Kidney epithelial cell (primary cell): ENCODE measurements at regions not wholly inside any gene's neighbourhood (a gene's known extent, or its start where the extent isn't known, plus 50 kb on each side); places are given as distances from the start of the nearest gene placed in this dataset.

Experiments
- DNase-seq: peaks from one replicate; pipeline ENCODE4 v3.0.0-alpha.2; 2010; ENCODE audit warnings: low read depth
- H3K27me3 ChIP-seq: 2 replicates; pipeline ENCODE4 v1.6.0; 2011; ENCODE audit warnings: low read length; ENCODE audit not compliant: control insufficient read depth, insufficient read depth
- H3K36me3 ChIP-seq: 2 replicates; pipeline ENCODE4 v1.5.1; 2011; ENCODE audit warnings: low read length; ENCODE audit not compliant: control insufficient read depth, insufficient read depth
- H3K4me3 ChIP-seq: 2 replicates; pipeline ENCODE4 v1.5.1; 2011; ENCODE audit warnings: low read depth, mild to moderate bottlenecking, control low read depth, low read length
- TF ChIP-seq, protein P1 (sequence below): IDR thresholded peaks from 2 replicates; pipeline ENCODE4 v1.5.1; 2011; ENCODE audit warnings: mild to moderate bottlenecking, moderate library complexity, low read length, control low read depth, inconsistent platforms; ENCODE audit not compliant: insufficient read depth, poor library complexity, severe bottlenecking

- no peaks in the 10 kb centered on the region for H3K27me3 ChIP-seq
- TF ChIP-seq, protein P1, sequence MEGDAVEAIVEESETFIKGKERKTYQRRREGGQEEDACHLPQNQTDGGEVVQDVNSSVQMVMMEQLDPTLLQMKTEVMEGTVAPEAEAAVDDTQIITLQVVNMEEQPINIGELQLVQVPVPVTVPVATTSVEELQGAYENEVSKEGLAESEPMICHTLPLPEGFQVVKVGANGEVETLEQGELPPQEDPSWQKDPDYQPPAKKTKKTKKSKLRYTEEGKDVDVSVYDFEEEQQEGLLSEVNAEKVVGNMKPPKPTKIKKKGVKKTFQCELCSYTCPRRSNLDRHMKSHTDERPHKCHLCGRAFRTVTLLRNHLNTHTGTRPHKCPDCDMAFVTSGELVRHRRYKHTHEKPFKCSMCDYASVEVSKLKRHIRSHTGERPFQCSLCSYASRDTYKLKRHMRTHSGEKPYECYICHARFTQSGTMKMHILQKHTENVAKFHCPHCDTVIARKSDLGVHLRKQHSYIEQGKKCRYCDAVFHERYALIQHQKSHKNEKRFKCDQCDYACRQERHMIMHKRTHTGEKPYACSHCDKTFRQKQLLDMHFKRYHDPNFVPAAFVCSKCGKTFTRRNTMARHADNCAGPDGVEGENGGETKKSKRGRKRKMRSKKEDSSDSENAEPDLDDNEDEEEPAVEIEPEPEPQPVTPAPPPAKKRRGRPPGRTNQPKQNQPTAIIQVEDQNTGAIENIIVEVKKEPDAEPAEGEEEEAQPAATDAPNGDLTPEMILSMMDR = no peak
- no peak overlapping the region for H3K4me3 ChIP-seq
- no peak for DNase-seq
- H3K36me3 ChIP-seq = no peaks in the 10 kb centered on the region
Measured at GRCh38 chr11:119551420-119552105, 128.6 kb upstream of the THY1 start.

DNA sequence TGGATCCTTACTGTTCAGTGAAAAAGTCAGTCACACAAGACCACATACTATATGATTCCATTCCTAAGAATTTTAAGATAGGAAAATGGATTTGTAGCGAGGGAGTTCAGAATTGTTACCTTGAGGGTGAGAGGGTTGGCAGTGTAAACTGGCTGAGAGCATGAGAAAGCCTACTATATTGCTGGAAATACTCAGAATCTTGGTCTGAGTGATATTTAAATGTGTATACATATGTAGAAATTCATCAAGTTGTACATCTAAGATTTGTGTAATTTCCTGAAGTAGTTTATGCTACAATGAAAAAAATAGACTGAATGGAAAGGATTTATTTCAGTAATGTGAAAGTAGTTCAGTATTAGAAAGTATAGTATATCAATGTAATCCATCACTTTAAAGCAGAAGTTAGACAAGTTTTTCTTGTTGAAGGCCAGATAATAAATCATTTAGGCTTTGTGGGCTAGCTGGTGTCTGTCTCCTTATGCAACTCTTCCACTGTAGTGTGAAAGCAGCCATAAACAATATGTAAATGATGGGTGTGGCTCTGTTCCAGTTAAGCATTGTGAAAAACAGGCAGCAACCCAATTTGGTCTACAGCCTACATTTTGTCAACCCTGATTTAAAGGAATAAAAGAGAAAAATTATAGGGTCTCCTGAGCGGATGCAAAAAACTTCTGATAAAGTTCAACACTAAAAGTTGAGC lies 127.2 kb upstream of the THY1 start:
- Histone ChIP-seq H3K27me3 (no peaks in the 10 kb centered on the region), H3K36me3 (no peaks in the 10 kb centered on the region), H3K4me3 (no peak overlapping the region)
- no peak for DNase-seq
- TF ChIP-seq, protein P1 = no peak

- Histone ChIP-seq H3K27me3 (no peaks in the 10 kb centered on the region), H3K4me3 (no peak overlapping the region), H3K36me3 (no peaks in the 10 kb centered on the region)
- no peak for DNase-seq
- TF ChIP-seq, protein P1 = no peak
Measured at GRCh38 chr11:119547511-119547910, 124.5 kb upstream of the THY1 start.

DNA sequence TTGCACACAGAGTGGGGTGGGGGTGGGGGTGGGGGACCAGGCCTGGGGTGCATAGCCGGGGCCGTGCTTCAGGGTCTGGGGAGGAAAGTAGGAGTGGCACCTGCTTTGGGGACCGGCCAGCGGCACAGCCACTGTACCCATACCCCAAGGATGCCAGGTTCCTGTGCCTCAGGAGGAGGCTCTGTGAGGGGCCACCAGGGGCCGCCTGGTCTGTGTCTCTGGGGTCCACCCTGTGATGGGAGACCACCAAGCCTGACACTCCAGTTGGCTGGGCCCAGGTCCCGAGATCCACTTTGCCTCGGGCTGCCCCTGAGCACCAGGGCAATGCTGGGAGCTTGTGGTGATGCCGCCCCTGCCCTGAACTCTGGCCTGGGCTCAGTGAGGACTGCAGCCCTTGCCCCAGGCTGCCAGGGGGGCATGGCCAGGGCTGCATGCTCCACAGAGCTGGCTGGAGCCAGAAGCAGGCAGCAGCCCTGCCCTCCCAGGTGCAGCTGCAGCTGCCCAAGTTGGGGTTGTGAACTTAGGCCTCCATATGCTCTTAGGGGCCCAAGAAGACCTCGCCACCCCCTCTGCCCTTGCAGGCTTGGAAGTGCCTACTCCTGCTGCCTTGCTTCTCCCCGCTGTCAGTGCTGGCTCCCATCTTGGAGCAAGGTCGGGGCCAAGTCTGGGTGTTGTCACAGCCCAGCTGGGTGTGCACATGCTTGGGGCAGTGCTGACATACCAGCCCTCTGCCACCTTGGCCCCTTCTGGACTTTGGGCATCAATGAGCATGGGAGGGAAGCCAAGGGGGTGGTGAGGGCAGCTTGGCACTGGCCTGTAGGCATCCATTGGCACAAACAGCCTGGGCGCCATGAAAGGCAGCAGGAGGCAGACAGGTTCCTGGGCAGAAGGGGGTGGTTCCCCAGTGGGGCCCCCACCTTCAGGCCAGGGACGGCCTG lies 123.3 kb upstream of the THY1 start:
- no peak overlapping the region for H3K4me3 ChIP-seq
- H3K27me3 ChIP-seq = no peaks in the 10 kb centered on the region
- TF ChIP-seq, protein P1 = no peak
- DNase-seq = no peak
- no peaks in the 10 kb centered on the region for H3K36me3 ChIP-seq

DNA sequence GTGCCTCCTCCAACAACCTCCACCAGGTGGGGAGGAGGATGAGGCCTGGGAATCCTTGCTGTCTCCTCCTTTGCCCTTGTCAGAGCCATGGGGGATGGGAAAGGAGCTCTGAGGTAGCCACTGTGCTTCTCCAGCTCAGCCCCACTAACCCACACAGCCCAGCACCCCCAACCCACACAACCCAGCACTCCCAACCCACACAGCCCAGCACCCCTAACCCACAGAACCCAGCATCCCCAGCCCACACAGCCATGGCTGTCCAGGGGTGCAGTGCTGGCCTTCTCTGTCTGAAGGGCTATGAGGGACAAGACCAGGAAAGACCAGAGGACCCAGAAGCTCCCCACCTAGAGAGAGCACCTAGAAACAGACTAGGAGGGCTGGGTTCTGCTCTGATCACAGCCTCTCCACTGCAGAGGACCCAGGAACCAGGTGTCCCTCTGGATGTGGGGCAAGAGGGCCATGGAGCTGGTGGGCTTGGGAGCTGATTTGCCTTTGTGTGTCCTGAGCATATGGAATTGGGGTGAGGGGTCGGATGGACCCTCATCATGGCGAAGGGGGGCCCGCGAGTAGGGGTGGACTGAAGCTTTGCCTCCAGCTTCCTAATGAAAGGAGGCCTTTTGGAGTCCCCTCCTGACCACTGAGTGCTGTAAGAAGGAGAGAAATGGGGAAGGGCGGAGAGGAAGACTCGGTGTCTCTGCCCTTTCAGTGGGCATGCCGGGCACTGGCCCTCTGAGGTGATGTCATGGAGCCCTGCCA lies 117.6 kb upstream of the THY1 start:
- no peak overlapping the region for H3K4me3 ChIP-seq
- H3K27me3 ChIP-seq = no peaks in the 10 kb centered on the region
- DNase-seq = no peak
- TF ChIP-seq, protein P1 = no peak
- H3K36me3 ChIP-seq = no peaks in the 10 kb centered on the region
